B cell (primary cell): ENCODE measurements at regions not wholly inside any gene's neighbourhood (a gene's known extent, or its start where the extent isn't known, plus 50 kb on each side); places are given as distances from the start of the nearest gene placed in this dataset.

Source experiments
- ATAC-seq: fragments of 200-7000 bp; cut with Tn5 transposase; one replicate; pipeline ENCODE4 v1.10.0; 2021; ENCODE audit warnings: low read depth, mild to moderate bottlenecking, moderate number of reproducible peaks, moderate library complexity
- CTCF ChIA-PET: fragments of 350-600 bp; sonication (Branson Sonifier 250); formaldehyde crosslinking; loops from one replicate; lab custom pipeline; 2021; ENCODE audit warnings: antibody characterized with exemption, inconsistent platforms; lab: Charles Lee
- POLR2A ChIA-PET: fragments of 350-600 bp; sonication (Branson Sonifier 250); formaldehyde crosslinking; loops from one replicate; lab custom pipeline; 2021; ENCODE audit warnings: antibody characterized with exemption; lab: Charles Lee
- DNase-seq: peaks from one replicate; pipeline ENCODE4 v3.0.0; 2013
- H2AFZ ChIP-seq: 2 replicates; pipeline ENCODE4 v1.6.1; 2012; ENCODE audit warnings: mild to moderate bottlenecking, low read depth, low read length; ENCODE audit not compliant: insufficient read depth, poor library complexity, severe bottlenecking
- H3K27ac ChIP-seq, 2 donors: 1 replicate in 1 of 2; 2 replicates in 1 of 2; pipeline ENCODE4 v1.5.1; 2012 to 2013; ENCODE audit warnings: low read length in 2 of 2, mild to moderate bottlenecking in 2 of 2, moderate library complexity in 1 of 2
- H3K27me3 ChIP-seq, 4 experiments: fragments of 200-600 bp in 1 of 4; sonication (generic) in 1 of 4; replicated peaks in 1 of 4; 1 replicate in 2 of 4; 2 replicates in 2 of 4; pipeline versions ENCODE4 v1.6.1 to v1.7.0; 2013 to 2016; ENCODE audit warnings: low read length in 3 of 4, mild to moderate bottlenecking in 2 of 4, mixed read lengths in 1 of 4, moderate library complexity in 1 of 4; ENCODE audit not compliant: insufficient read depth in 4 of 4, control insufficient read depth in 3 of 4; ENCODE audit errors: control extremely low read depth in 1 of 4
- H3K36me3 ChIP-seq, 2 experiments: replicated peaks in 1 of 2; 1 replicate in 1 of 2; 2 replicates in 1 of 2; pipeline versions ENCODE4 v1.6.1 to v1.7.1; 2013; ENCODE audit warnings: low read length in 1 of 2; ENCODE audit not compliant: insufficient read depth in 2 of 2, control insufficient read depth in 1 of 2; ENCODE audit errors: control extremely low read depth in 1 of 2, extremely low read depth in 1 of 2
- H3K4me1 ChIP-seq, 2 donors: fragments of 200-600 bp in 1 of 2; sonication (generic) in 1 of 2; 1 replicate in 1 of 2; 2 replicates in 1 of 2; pipeline versions ENCODE4 v1.5.1 to v1.6.1; 2013 to 2017; ENCODE audit warnings: low read length in 2 of 2; ENCODE audit not compliant: control insufficient read depth in 2 of 2, insufficient read depth in 2 of 2
- H3K4me2 ChIP-seq: replicated peaks from 2 replicates; pipeline ENCODE3; 2012; ENCODE audit warnings: mild to moderate bottlenecking, low read depth, low read length; ENCODE audit not compliant: poor library complexity, severe bottlenecking
- H3K4me3 ChIP-seq, 5 experiments: fragments of 200-600 bp in 1 of 5; sonication (generic) in 1 of 5; 1 replicate in 3 of 5; 2 replicates in 2 of 5; pipeline versions ENCODE4 v1.5.1 to v1.7.0; 2011 to 2016; ENCODE audit warnings: low read length in 4 of 5, mild to moderate bottlenecking in 4 of 5, low read depth in 2 of 5, control low read depth in 1 of 5, moderate library complexity in 1 of 5; ENCODE audit not compliant: insufficient read depth in 1 of 5; ENCODE audit errors: control extremely low read depth in 1 of 5, extremely low read depth in 1 of 5
- H3K79me2 ChIP-seq: fragments of 200-600 bp; sonication (generic); one replicate; pipeline ENCODE4 v1.6.0; 2016; ENCODE audit warnings: low read length; ENCODE audit not compliant: control insufficient read depth, insufficient read depth
- H3K9ac ChIP-seq: fragments of 200-600 bp; sonication (generic); 2 replicates; pipeline ENCODE4 v1.6.1; 2017; ENCODE audit warnings: mild to moderate bottlenecking, low read length, moderate library complexity
- H3K9me3 ChIP-seq, 3 donors: one replicate each; pipeline versions ENCODE4 v1.6.1 to v1.7.1; 2013; ENCODE audit warnings: low read length in 2 of 3; ENCODE audit not compliant: control insufficient read depth in 2 of 3, insufficient read depth in 1 of 3; ENCODE audit errors: control extremely low read depth in 1 of 3
- H4K20me1 ChIP-seq: 2 replicates; pipeline ENCODE4 v1.6.0; 2012; ENCODE audit warnings: mild to moderate bottlenecking, low read length; ENCODE audit not compliant: insufficient read depth, control insufficient read depth, poor library complexity, severe bottlenecking
- H3K27ac Mint-ChIP-seq: one replicate; pipeline ENCODE4 v1.8.0; 2021; ENCODE audit warnings: mixed read lengths
- H3K27me3 Mint-ChIP-seq: one replicate; pipeline ENCODE4 v1.8.0; 2021; ENCODE audit warnings: mixed read lengths
- H3K4me1 Mint-ChIP-seq: one replicate; pipeline ENCODE4 v1.8.0; 2021; ENCODE audit warnings: mixed read lengths
- H3K4me3 Mint-ChIP-seq: one replicate; pipeline ENCODE4 v1.8.0; 2021; ENCODE audit warnings: mixed read lengths
- H3K9me3 Mint-ChIP-seq: one replicate; pipeline ENCODE4 v1.8.0; 2022; ENCODE audit warnings: mixed read lengths; ENCODE audit not compliant: insufficient read depth
- CTCF ChIP-seq: fragments of 200-600 bp; IDR thresholded peaks from one replicate; pipeline ENCODE4 v1.8.0; 2022; ENCODE audit warnings: antibody characterized with exemption, mild to moderate bottlenecking
- EZH2 ChIP-seq: IDR thresholded peaks from 2 replicates; pipeline ENCODE4 v1.6.1; 2012; ENCODE audit warnings: borderline replicate concordance, low read depth, mild to moderate bottlenecking, moderate library complexity, low read length; ENCODE audit not compliant: insufficient read depth, poor library complexity, severe bottlenecking
- WGBS: methylation state at CpG from one replicate; pipeline ENCODE4 v1.1.5; 2013; ENCODE audit warnings: missing lambda C conversion rate; ENCODE audit not compliant: insufficient coverage; 5-methylcytosine and 5-hydroxymethylcytosine counted together
- intact Hi-C: fragments of 100-400 bp; cut with micrococcal nuclease; formaldehyde crosslinking; loops from one replicate; pipeline ENCODE4 v1.10.0; 2022

GRCh38 chrX:68915778-68916177 lies 87.0 kb downstream of the EFNB1 start:
- Histone ChIP-seq H3K4me2 (no peak overlapping the region), H3K36me3 (no peaks in the 10 kb centered on the region), H2AFZ (no peak overlapping the region), H3K4me1 (no peaks in the 10 kb centered on the region), H3K27ac (no peak overlapping the region), H3K9me3 (no peaks in the 10 kb centered on the region), H3K79me2 (no peaks in the 10 kb centered on the region), H3K9ac (no peak overlapping the region), H3K27me3 (no peaks in the 10 kb centered on the region), H3K4me3 (no peak overlapping the region), H4K20me1 (no peaks in the 10 kb centered on the region)
- ChIA-PET CTCF (no interaction called here), POLR2A (no interaction called here)
- WGBS, result no CpG with 5 or more reads among the region's 2 CpGs
- no peak for ATAC-seq
- DNase-seq, result no peak
- TF ChIP-seq CTCF, result no peak
- intact Hi-C loops, result no loop called here
- Mint-ChIP-seq H3K27ac (no peak overlapping the region), H3K4me1 (no peaks in the 10 kb centered on the region), H3K4me3 (no peak overlapping the region), H3K27me3 (peaks cover 3% of the 10 kb centered on the region), H3K9me3 (no peaks in the 10 kb centered on the region)

GRCh38 chrX:68914479-68914946 lies 85.7 kb downstream of the EFNB1 start:
- Histone ChIP-seq H3K4me1 (no peaks in the 10 kb centered on the region), H3K27me3 (no peaks in the 10 kb centered on the region), H2AFZ (no peak overlapping the region), H3K36me3 (no peaks in the 10 kb centered on the region), H3K9ac (no peak overlapping the region), H3K27ac (no peak overlapping the region), H3K4me3 (no peak overlapping the region), H3K9me3 (no peaks in the 10 kb centered on the region), H4K20me1 (no peaks in the 10 kb centered on the region), H3K79me2 (no peaks in the 10 kb centered on the region), H3K4me2 (no peak overlapping the region)
- no peak for TF ChIP-seq CTCF
- no peak for TF ChIP-seq EZH2
- 0% methylated on average over 2 of the region's 8 CpGs for WGBS
- DNase-seq (no peak), ATAC-seq (no peak)
- no peaks in the 10 kb centered on the region for H3K9me3 Mint-ChIP-seq
- no peak overlapping the region for H3K27ac Mint-ChIP-seq
- no peak overlapping the region for H3K4me3 Mint-ChIP-seq
- CTCF ChIA-PET, result no interaction called here
- no peaks in the 10 kb centered on the region for H3K4me1 Mint-ChIP-seq
- POLR2A ChIA-PET, result no interaction called here
- peaks cover 3% of the 10 kb centered on the region for H3K27me3 Mint-ChIP-seq
- intact Hi-C loops, result no loop called here
